NB4 (cell line): ENCODE measurements at regions not wholly inside any gene's neighbourhood (a gene's known extent, or its start where the extent isn't known, plus 50 kb on each side); places are given as distances from the start of the nearest gene placed in this dataset.

Experiments used
- DNase-seq: peaks from one replicate; pipeline ENCODE4 v3.0.0; 2010; ENCODE audit warnings: low read depth
- H3K4me3 ChIP-seq: one replicate; pipeline ENCODE4 v1.5.1; 2011; ENCODE audit warnings: mild to moderate bottlenecking, low read depth, low read length, moderate library complexity
- CTCF ChIP-seq: IDR thresholded peaks from one replicate; pipeline ENCODE4 v1.5.1; 2012; ENCODE audit warnings: low read depth, low read length
- MAX ChIP-seq: IDR thresholded peaks from 2 replicates; pipeline ENCODE4 v1.6.1; 2011; ENCODE audit warnings: low read depth, low read length
- MYC ChIP-seq: IDR thresholded peaks from 2 replicates; pipeline ENCODE4 v1.6.1; 2011; ENCODE audit warnings: low read depth, low read length
- POLR2A ChIP-seq: IDR thresholded peaks from 2 replicates; pipeline ENCODE4 v1.6.1; 2011; ENCODE audit warnings: mild to moderate bottlenecking; ENCODE audit not compliant: insufficient read length; ENCODE audit errors: extremely low read depth

GRCh38 chr3:106329521-106329920, 460.7 kb upstream of the CBLB start:
- DNase-seq: no peak
- H3K4me3 ChIP-seq: no peak overlapping the region
- TF ChIP-seq MAX (no peak), CTCF (no peak), MYC (no peak), POLR2A (no peak)

DNA sequence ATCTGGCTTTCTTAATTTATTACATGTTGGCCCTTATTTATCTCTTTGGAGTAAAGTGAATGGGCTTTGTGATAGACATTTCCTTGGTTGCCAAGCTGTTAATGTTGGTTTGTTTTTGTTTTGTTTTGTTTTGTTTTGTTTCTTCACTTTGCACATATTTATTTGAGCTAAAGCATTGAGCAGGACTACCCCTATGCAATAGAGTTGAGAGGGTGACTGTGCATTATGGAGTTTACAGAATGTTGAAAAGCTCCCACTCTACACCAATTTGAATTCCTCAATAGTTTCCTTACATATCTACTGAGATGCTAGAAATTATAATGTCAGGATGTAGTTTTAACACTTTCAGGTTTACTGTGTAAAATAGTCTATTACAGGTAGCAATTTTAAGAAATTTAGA, 462.8 kb upstream of the CBLB start:
- TF ChIP-seq MYC: no peak
- TF ChIP-seq CTCF: no peak
- TF ChIP-seq POLR2A: no peak
- TF ChIP-seq MAX: no peak
- H3K4me3 ChIP-seq: no peak overlapping the region
- DNase-seq: no peak

- no peak overlapping the region for H3K4me3 ChIP-seq
- TF ChIP-seq CTCF (no peak), MAX (no peak), POLR2A (no peak), MYC (no peak)
- no peak for DNase-seq
Observed at GRCh38 chr3:106332129-106332528, 463.3 kb upstream of the CBLB start.

GRCh38 chr3:106332884-106333283, 464.1 kb upstream of the CBLB start:
- TF ChIP-seq MYC (no peak), POLR2A (no peak), MAX (no peak), CTCF (no peak)
- DNase-seq: no peak
- no peak overlapping the region for H3K4me3 ChIP-seq

GRCh38 chr3:106333911-106334618, 465.3 kb upstream of the CBLB start:
- DNase-seq: no peak
- no peak overlapping the region for H3K4me3 ChIP-seq
- no peak for TF ChIP-seq POLR2A
- no peak for TF ChIP-seq MYC
- no peak for TF ChIP-seq MAX
- no peak for TF ChIP-seq CTCF

DNA sequence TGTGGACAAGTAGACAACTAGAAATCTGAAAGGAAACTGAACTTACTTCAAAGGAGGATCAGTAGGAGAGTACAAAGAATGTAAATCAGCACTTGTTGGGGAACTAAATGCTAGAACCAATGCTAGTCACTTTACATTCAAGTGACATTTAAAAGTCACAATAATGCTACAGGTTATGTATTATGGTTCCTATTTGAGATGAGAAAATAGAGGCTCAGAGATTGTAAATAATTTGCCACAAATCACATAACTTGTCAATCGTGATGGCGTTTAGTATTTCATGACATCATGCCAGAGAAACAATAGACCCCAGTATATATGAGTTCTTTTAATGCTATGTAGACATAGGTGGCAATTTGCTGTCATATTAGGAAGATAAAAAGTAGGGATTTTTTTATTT, 467.8 kb upstream of the CBLB start:
- TF ChIP-seq POLR2A (no peak), CTCF (no peak), MAX (no peak), MYC (no peak)
- DNase-seq: no peak
- no peak overlapping the region for H3K4me3 ChIP-seq
